CD14-positive monocyte (primary cell): ENCODE measurements at regions not wholly inside any gene's neighbourhood (a gene's known extent, or its start where the extent isn't known, plus 50 kb on each side); places are given as distances from the start of the nearest gene placed in this dataset.

Experiments used
- DNase-seq, 3 donors: peaks; one replicate each; pipeline ENCODE4 v3.0.0-alpha.2; 2011 to 2022
- H2AFZ ChIP-seq: 2 replicates; pipeline ENCODE4 v1.6.0; 2012; ENCODE audit warnings: mild to moderate bottlenecking, low read depth, low read length, inconsistent platforms; ENCODE audit not compliant: insufficient read depth, poor library complexity, severe bottlenecking
- H3K27ac ChIP-seq, 2 donors: 1 replicate in 1 of 2; 2 replicates in 1 of 2; pipeline ENCODE4 v1.5.1; 2012 to 2013; ENCODE audit warnings: low read length in 2 of 2, control low read depth in 1 of 2, inconsistent platforms in 1 of 2, low read depth in 1 of 2, mild to moderate bottlenecking in 1 of 2
- H3K27me3 ChIP-seq, 2 donors: one replicate each; pipeline versions ENCODE4 v1.6.0 to v1.6.1; 2011 to 2013; ENCODE audit warnings: low read length in 2 of 2; ENCODE audit not compliant: control insufficient read depth in 2 of 2, insufficient read depth in 2 of 2
- H3K36me3 ChIP-seq, 2 donors: replicated peaks in 1 of 2; 1 replicate in 1 of 2; 2 replicates in 1 of 2; pipeline versions ENCODE4 v1.5.1 to v1.6.1; 2012 to 2013; ENCODE audit warnings: low read length in 2 of 2, control low read depth in 1 of 2, inconsistent platforms in 1 of 2, mild to moderate bottlenecking in 1 of 2; ENCODE audit not compliant: insufficient read depth in 2 of 2, control insufficient read depth in 1 of 2
- H3K4me1 ChIP-seq, 2 donors: 1 replicate in 1 of 2; 2 replicates in 1 of 2; pipeline versions ENCODE4 v1.5.1 to v1.6.1; 2012 to 2013; ENCODE audit warnings: low read length in 2 of 2, control low read depth in 1 of 2, inconsistent platforms in 1 of 2, mild to moderate bottlenecking in 1 of 2, moderate library complexity in 1 of 2; ENCODE audit not compliant: insufficient read depth in 2 of 2, control insufficient read depth in 1 of 2
- H3K4me2 ChIP-seq: replicated peaks from 2 replicates; pipeline ENCODE3; 2012; ENCODE audit warnings: low read length, moderate library complexity, mild to moderate bottlenecking; ENCODE audit not compliant: poor library complexity, severe bottlenecking; ENCODE audit errors: extremely low read depth
- H3K4me3 ChIP-seq, 3 experiments: fragments of 200-600 bp in 1 of 3; sonication (generic) in 1 of 3; replicated peaks in 1 of 3; 1 replicate in 2 of 3; 2 replicates in 1 of 3; pipeline ENCODE4 v1.5.1; 2011 to 2013; ENCODE audit warnings: low read length in 3 of 3, mild to moderate bottlenecking in 3 of 3, control low read depth in 2 of 3, low read depth in 2 of 3, inconsistent platforms in 1 of 3, moderate library complexity in 1 of 3
- H3K79me2 ChIP-seq: 2 replicates; pipeline ENCODE4 v1.6.0; 2012; ENCODE audit warnings: mild to moderate bottlenecking, control low read depth, inconsistent platforms, low read length, moderate library complexity; ENCODE audit not compliant: insufficient read depth
- H3K9ac ChIP-seq: 2 replicates; pipeline ENCODE4 v1.6.0; 2017; ENCODE audit warnings: low read length, mild to moderate bottlenecking; ENCODE audit not compliant: insufficient read depth, poor library complexity, severe bottlenecking
- H3K9me3 ChIP-seq, 2 donors: replicated peaks in 1 of 2; 1 replicate in 1 of 2; 2 replicates in 1 of 2; pipeline versions ENCODE4 v1.5.1 to v1.6.1; 2012 to 2013; ENCODE audit warnings: low read length in 2 of 2, control low read depth in 1 of 2; ENCODE audit not compliant: control insufficient read depth in 1 of 2, insufficient read depth in 1 of 2
- H4K20me1 ChIP-seq: 2 replicates; pipeline ENCODE4 v1.6.0; 2012; ENCODE audit warnings: mild to moderate bottlenecking, low read length, control low read depth, moderate library complexity; ENCODE audit not compliant: insufficient read depth
- H3K27ac Mint-ChIP-seq, 7 donors: one replicate each; pipeline ENCODE4 v1.8.0; 2020; ENCODE audit warnings: mild to moderate bottlenecking in 7 of 7, mixed read lengths in 7 of 7, moderate library complexity in 6 of 7, inconsistent platforms in 2 of 7
- H3K27me3 Mint-ChIP-seq, 3 donors: one replicate each; pipeline ENCODE4 v1.8.0; 2021 to 2022; ENCODE audit warnings: low read depth in 3 of 3, mild to moderate bottlenecking in 3 of 3, mixed read lengths in 3 of 3, moderate library complexity in 3 of 3, inconsistent platforms in 1 of 3
- H3K36me3 Mint-ChIP-seq, 2 donors: one replicate each; pipeline ENCODE4 v1.8.0; 2020; ENCODE audit warnings: mixed read lengths in 2 of 2, inconsistent platforms in 1 of 2, mild to moderate bottlenecking in 1 of 2
- H3K4me1 Mint-ChIP-seq: one replicate; pipeline ENCODE4 v1.8.0; 2020; ENCODE audit warnings: mild to moderate bottlenecking, mixed read lengths
- H3K4me3 Mint-ChIP-seq, 2 donors: one replicate each; pipeline ENCODE4 v1.8.0; 2020; ENCODE audit warnings: mild to moderate bottlenecking in 2 of 2, mixed read lengths in 2 of 2, moderate library complexity in 1 of 2
- H3K9me3 Mint-ChIP-seq, 7 donors: one replicate each; pipeline ENCODE4 v1.8.0; 2020 to 2022; ENCODE audit warnings: mixed read lengths in 7 of 7, mild to moderate bottlenecking in 6 of 7, moderate library complexity in 6 of 7, inconsistent platforms in 2 of 7
- intact Hi-C, 2 donors: fragments of 100-400 bp; cut with micrococcal nuclease; formaldehyde crosslinking; loops; one replicate each; pipeline versions ENCODE4 v1.15.0 to v1.15.1; 2023
- TF ChIP-seq, protein P1 (sequence below): fragments of 200-600 bp; IDR thresholded peaks from one replicate; pipeline ENCODE4 v1.8.0; 2022; ENCODE audit warnings: antibody characterized with exemption, mild to moderate bottlenecking

DNA sequence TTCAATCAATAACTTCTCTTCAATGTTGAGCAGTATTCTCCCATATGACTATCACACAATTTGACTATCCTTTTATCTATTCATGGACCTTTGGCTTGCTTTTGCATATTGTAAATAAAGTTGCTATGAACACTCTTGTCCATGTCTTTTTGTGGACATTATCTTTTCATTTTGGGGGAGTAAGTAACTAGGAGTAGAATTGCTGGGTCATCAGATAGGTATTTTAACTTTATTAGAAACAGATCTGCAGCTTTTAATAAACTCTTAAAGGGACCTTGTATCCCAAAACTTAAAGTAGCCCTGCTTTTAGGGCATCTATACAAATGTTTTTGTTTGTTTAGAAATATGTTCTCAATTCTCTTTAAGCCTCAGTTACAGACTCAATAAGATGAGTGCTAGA, 614.2 kb upstream of the CITED2 start:
- no peaks in the 10 kb centered on the region for H3K36me3 Mint-ChIP-seq
- H3K4me1 Mint-ChIP-seq = peaks cover 3% of the 10 kb centered on the region
- Histone ChIP-seq H3K27me3 (no peaks in the 10 kb centered on the region), H3K79me2 (no peaks in the 10 kb centered on the region), H2AFZ (no peak overlapping the region), H3K9me3 (no peaks in the 10 kb centered on the region), H3K36me3 (no peaks in the 10 kb centered on the region), H3K4me3 (no peak overlapping the region), H3K27ac (no peak overlapping the region), H3K4me2 (no peak overlapping the region), H4K20me1 (no peaks in the 10 kb centered on the region), H3K9ac (no peak overlapping the region), H3K4me1 (no peaks in the 10 kb centered on the region)
- no peak for DNase-seq
- TF ChIP-seq, protein P1, sequence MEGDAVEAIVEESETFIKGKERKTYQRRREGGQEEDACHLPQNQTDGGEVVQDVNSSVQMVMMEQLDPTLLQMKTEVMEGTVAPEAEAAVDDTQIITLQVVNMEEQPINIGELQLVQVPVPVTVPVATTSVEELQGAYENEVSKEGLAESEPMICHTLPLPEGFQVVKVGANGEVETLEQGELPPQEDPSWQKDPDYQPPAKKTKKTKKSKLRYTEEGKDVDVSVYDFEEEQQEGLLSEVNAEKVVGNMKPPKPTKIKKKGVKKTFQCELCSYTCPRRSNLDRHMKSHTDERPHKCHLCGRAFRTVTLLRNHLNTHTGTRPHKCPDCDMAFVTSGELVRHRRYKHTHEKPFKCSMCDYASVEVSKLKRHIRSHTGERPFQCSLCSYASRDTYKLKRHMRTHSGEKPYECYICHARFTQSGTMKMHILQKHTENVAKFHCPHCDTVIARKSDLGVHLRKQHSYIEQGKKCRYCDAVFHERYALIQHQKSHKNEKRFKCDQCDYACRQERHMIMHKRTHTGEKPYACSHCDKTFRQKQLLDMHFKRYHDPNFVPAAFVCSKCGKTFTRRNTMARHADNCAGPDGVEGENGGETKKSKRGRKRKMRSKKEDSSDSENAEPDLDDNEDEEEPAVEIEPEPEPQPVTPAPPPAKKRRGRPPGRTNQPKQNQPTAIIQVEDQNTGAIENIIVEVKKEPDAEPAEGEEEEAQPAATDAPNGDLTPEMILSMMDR = no peak
- no peak overlapping the region for H3K4me3 Mint-ChIP-seq
- intact Hi-C loops = no loop called here
- peaks cover 0 to 2% (median 0%) of the 10 kb centered on the region in 3 donors for H3K27me3 Mint-ChIP-seq
- no peak overlapping the region for H3K27ac Mint-ChIP-seq
- H3K9me3 Mint-ChIP-seq = peaks cover 0 to 11% (median 3%) of the 10 kb centered on the region in 7 donors

DNA sequence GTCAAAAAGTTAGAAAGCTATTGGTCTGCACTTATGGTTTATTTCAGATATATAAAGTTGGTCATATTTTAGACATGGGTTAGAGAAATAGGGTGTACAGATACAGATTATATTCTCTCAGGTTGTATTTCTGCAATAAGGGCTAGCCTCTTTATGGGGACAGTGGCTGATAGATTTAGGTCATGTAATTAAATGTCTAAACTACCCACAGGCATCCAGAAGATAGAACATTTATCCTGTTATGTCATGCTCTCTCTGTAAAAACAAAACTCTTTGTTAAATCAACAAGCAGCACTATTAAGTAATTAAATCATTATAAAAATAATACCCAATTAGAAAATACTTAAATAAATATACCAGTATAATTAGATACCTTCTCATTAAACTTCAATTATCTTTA, 612.6 kb upstream of the CITED2 start:
- H3K4me3 Mint-ChIP-seq = no peak overlapping the region
- intact Hi-C loops = no loop called here
- no peaks in the 10 kb centered on the region for H3K9me3 ChIP-seq
- H3K27ac Mint-ChIP-seq = no peak overlapping the region
- DNase-seq = no peak
- H3K27me3 Mint-ChIP-seq = peaks cover 0 to 2% (median 0%) of the 10 kb centered on the region in 3 donors
- peaks cover 9% of the 10 kb centered on the region for H3K4me1 Mint-ChIP-seq
- no peak overlapping the region for H3K4me3 ChIP-seq
- H3K36me3 ChIP-seq = no peaks in the 10 kb centered on the region
- peaks cover 5 to 9% of the 10 kb centered on the region in 2 donors for H3K4me1 ChIP-seq
- no peaks in the 10 kb centered on the region for H4K20me1 ChIP-seq
- H3K79me2 ChIP-seq = no peaks in the 10 kb centered on the region
- H3K9me3 Mint-ChIP-seq = peaks cover 0 to 5% (median 0%) of the 10 kb centered on the region in 7 donors
- H3K36me3 Mint-ChIP-seq = no peaks in the 10 kb centered on the region
- TF ChIP-seq, protein P1 = no peak
- H3K9ac ChIP-seq = no peak overlapping the region
- no peaks in the 10 kb centered on the region for H3K27me3 ChIP-seq
- H2AFZ ChIP-seq = no peak overlapping the region
- H3K4me2 ChIP-seq = no peak overlapping the region
- H3K27ac ChIP-seq = no peak overlapping the region
